ENCODE measurements at regions not wholly inside any gene's neighbourhood (a gene's known extent, or its start where the extent isn't known, plus 50 kb on each side); places are given as distances from the start of the nearest gene placed in this dataset.

- Histone ChIP-seq H3K9ac (replicated peaks; ENCODE audit: extremely low read depth, insufficient read depth, low read length) (no peak overlapping the region), H2AFZ (ENCODE audit: low read depth, low read length) (no peak overlapping the region), H3K27ac (ENCODE audit: insufficient read depth, low read depth, low read length) (no peak overlapping the region), H3K79me2 (ENCODE audit: control insufficient read depth, insufficient read depth, low read length) (no peaks in the 10 kb centered on the region), H3K36me3 (ENCODE audit: control insufficient read depth in 2 of 2, extremely low read depth in 1 of 2, insufficient read depth in 2 of 2, low read length in 2 of 2) (no peaks in the 10 kb centered on the region), H3K9me1 (replicated peaks; ENCODE audit: control insufficient read depth, extremely low read depth, insufficient read depth, low read length) (peaks cover 2% of the 10 kb centered on the region), H3K4me1 (ENCODE audit: control insufficient read depth, extremely low read depth, insufficient read depth, low read length) (no peaks in the 10 kb centered on the region), H3K9me3 (replicated peaks; ENCODE audit: control insufficient read depth, insufficient read depth, low read length) (no peaks in the 10 kb centered on the region), H3K4me2 (ENCODE audit: insufficient read depth, low read length) (no peak overlapping the region), H3K27me3 (ENCODE audit: control insufficient read depth in 2 of 2, insufficient read depth in 2 of 2, low read length in 2 of 2) (peaks cover 2 to 7% of the 10 kb centered on the region in 2 experiments), H3K4me3 (replicated peaks in 1 of 3; ENCODE audit: insufficient read depth in 1 of 3, low read depth in 1 of 3, low read length in 3 of 3) (no peak overlapping the region), H4K20me1 (replicated peaks; ENCODE audit: control insufficient read depth, extremely low read depth, insufficient read depth, low read length) (no peaks in the 10 kb centered on the region)
- ChIA-PET CTCF (interaction anchor here (1.4 kb wide), 1 partner anchor 13 kb away, joined by 3 read pairs; no protein-coding TSS in a partner anchor), POLR2A (no interaction called here)
- TF ChIP-seq JUN (IDR thresholded peaks at IDR 0.05; ENCODE audit: borderline replicate concordance, insufficient read depth, insufficient read length, low read depth) (no peak), MAX (IDR thresholded peaks at IDR 0.05; ENCODE audit: insufficient read depth, insufficient read length) (no peak), CTCF (IDR thresholded peaks at IDR 0.05; ENCODE audit: extremely low read depth in 1 of 2, insufficient read depth in 1 of 2, low read depth in 1 of 2, low read length in 2 of 2) (no peak), FOS (IDR thresholded peaks at IDR 0.05; ENCODE audit: borderline replicate concordance, insufficient read depth, low read length) (no peak), POLR2AphosphoS5 (IDR thresholded peaks at IDR 0.05; ENCODE audit: insufficient read depth, low read depth, low read length) (no peak), POLR2A (IDR thresholded peaks at IDR 0.05; ENCODE audit: low read depth, low read length) (no peak), GATA2 (IDR thresholded peaks at IDR 0.05; ENCODE audit: insufficient read depth, insufficient read length, low read depth, low read length) (no peak), MYC (IDR thresholded peaks at IDR 0.05; ENCODE audit: low read depth, low read length) (no peak), EZH2 (IDR thresholded peaks at IDR 0.05; ENCODE audit: borderline replicate concordance, low read depth, low read length, severe bottlenecking) (no peak)
- intact Hi-C loops (cut with micrococcal nuclease): no loop called here
- no TSS peak for BruUV-seq (replicated peaks)
- DNase-seq (ENCODE audit: low read depth, low spot score): no peak
- dilution Hi-C loops (cut with MboI; ENCODE audit: extremely low pct_ligation_motif_present, low sequenced_read_pairs): no loop called here
- FAIRE-seq: no peak
Measured at GRCh38 chr3:15875016-15875689, 77.4 kb upstream of the ANKRD28 start.

Data from endothelial cell of umbilical vein (primary cell).